Adipocyte (in vitro differentiated cells): ENCODE measurements at regions not wholly inside any gene's neighbourhood (a gene's known extent, or its start where the extent isn't known, plus 50 kb on each side); places are given as distances from the start of the nearest gene placed in this dataset.
"Not testable (repeated sequence)": the region's sequence is repeated elsewhere in the genome, so short reads cannot be mapped to it uniquely, and the experiment has no call there.

Experiments
- DNase-seq: peaks from one replicate; pipeline ENCODE4 v3.0.0-alpha.2; 2015; ENCODE audit warnings: low read depth
- H3K27me3 ChIP-seq: replicated peaks from 2 replicates; pipeline ENCODE4 v1.7.0; 2013; ENCODE audit warnings: mild to moderate bottlenecking, low read length, moderate library complexity; ENCODE audit not compliant: control insufficient read depth, insufficient read depth
- H3K36me3 ChIP-seq: 2 replicates; pipeline ENCODE4 v1.7.0; 2013; ENCODE audit warnings: low read length, mild to moderate bottlenecking, moderate library complexity; ENCODE audit not compliant: control insufficient read depth, insufficient read depth, severe bottlenecking
- H3K4me1 ChIP-seq: 2 replicates; pipeline ENCODE4 v1.7.0; 2013; ENCODE audit warnings: mild to moderate bottlenecking, low read length, moderate library complexity; ENCODE audit not compliant: control insufficient read depth, insufficient read depth
- H3K4me3 ChIP-seq: 2 replicates; pipeline ENCODE4 v1.7.0; 2013; ENCODE audit warnings: mild to moderate bottlenecking, low read length, moderate library complexity
- H3K9ac ChIP-seq: 2 replicates; pipeline ENCODE4 v1.7.0; 2013; ENCODE audit warnings: mild to moderate bottlenecking, low read length, moderate library complexity
- H3K9me3 ChIP-seq: 2 replicates; pipeline ENCODE4 v1.7.0; 2013; ENCODE audit warnings: mild to moderate bottlenecking, low read length, moderate library complexity; ENCODE audit not compliant: control insufficient read depth

DNA sequence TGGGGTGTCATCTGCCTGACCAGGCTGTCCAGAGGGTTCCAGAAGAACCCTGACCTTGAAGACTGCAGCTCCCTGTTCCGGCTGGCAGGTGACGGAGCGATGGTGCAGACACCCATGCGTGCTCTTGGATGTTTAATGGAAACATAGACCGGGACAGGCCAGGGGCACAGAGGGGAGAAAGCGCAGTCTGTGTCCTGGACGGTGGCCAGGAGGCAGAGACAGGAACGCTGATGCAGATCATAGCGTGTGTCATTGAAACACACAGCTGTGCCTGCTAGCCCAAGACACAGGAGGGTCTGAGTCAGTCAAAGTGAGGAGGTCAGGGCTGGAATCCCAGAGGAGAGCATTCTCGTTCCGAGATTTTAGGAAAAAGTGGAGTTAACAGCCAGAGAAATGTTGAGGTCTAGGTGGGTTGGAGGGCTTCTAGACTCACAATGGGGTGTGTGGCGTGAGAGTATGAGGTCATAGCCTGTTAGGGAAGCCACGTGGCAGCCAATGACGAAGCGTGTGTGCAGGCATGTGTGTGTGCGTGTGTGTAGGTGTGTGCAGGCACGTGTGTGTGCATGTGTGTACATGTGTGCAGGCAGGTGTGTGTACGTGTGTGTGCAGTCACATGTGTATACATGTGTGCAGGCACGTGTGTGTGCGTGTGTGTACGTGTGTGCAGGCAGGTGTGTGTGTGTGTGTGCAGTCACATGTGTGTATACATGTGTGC is 167.0 kb downstream of the ERMARD start:
- Histone ChIP-seq H3K4me1 (no peaks in the 10 kb centered on the region), H3K36me3 (no peaks in the 10 kb centered on the region), H3K9ac (no peak overlapping the region), H3K27me3 (peaks cover 16% of the 10 kb centered on the region), H3K9me3 (no peaks in the 10 kb centered on the region), H3K4me3 (no peak overlapping the region)
- no peak for DNase-seq

DNA sequence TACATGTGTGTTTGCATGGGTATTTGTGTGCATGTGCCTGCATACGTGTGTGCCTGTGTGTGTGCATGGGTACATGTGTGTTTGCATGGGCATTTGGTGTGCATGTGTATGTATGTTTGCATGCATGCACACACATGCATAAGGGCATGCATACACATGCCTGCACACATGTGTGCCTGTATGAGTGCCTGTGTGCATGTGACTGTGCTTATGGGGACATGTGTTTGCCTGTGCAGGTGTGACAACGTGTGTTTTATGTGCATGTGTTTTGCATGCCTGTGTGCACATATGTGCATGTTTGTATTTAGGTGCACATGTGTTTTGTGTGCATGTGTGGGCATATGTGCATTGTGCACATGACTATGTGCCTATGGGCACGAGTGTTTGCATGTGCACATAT is 165.7 kb downstream of the ERMARD start:
- H3K9me3 ChIP-seq, result no peaks in the 10 kb centered on the region
- H3K9ac ChIP-seq, result no peak overlapping the region
- peaks cover 16% of the 10 kb centered on the region for H3K27me3 ChIP-seq
- no peaks in the 10 kb centered on the region for H3K36me3 ChIP-seq
- no peak for DNase-seq
- H3K4me3 ChIP-seq, result no peak overlapping the region
- H3K4me1 ChIP-seq, result peaks cover 8% of the 10 kb centered on the region

DNA sequence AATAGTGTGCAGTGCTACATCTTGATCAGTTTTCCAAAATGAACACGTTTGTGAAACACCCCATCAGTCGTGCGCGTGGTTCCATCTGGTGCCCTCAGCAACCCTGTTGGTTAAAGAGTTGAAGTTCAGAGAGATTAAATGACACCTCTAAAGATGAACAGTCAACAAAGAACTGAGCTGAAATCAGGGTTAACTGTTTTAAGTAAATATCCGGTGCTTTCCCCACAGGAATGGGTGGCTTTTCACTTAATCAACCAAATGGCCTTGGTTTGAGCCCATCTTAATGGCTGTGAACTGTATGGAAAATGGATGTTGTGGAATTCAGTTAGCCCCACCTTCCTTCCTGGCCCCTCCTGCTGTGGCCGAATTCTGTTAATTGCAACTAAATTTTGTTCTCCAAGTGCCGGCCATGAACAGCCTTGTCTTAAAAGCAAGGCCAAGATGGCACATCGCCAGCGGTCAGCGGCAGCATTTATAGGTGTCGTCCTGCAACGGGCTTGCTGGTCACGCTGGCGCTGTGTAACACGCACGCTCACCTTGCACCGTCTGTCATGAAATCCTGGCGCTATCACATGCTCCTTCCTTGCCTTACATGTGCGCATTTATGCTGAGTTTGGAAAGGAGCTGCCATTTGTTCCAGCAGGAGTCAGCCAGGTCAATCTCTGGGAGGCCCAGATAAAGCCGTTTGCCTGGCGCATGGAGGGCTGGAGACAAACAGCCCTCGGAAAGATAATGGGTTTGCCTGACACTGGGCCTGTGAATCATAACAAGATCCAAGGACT is 164.5 kb downstream of the ERMARD start:
- no peak overlapping the region for H3K9ac ChIP-seq
- DNase-seq, result no peak
- H3K4me1 ChIP-seq, result peaks cover 8% of the 10 kb centered on the region
- H3K36me3 ChIP-seq, result no peaks in the 10 kb centered on the region
- no peaks in the 10 kb centered on the region for H3K9me3 ChIP-seq
- H3K27me3 ChIP-seq, result peaks cover 22% of the 10 kb centered on the region
- H3K4me3 ChIP-seq, result no peak overlapping the region

DNA sequence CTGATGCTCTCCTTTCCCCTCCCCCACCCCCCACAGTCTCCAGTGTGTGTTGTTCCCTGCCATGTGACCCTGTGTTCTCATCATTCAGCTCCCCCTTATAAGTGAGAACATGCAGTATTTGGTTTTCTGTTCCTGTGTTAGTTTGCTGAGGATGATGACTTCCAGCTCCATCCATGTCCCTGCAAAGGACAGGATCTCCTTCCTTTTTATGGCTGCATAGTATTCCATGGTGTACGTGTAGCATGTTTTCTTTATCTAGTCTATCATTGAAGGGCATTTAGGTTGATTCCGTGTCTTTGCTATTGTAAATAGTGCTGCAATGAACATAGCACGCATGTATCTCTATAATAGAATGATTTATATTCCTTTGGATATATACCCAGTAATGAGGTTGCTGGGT is 162.3 kb downstream of the ERMARD start:
- peaks cover 21% of the 10 kb centered on the region for H3K27me3 ChIP-seq
- H3K9ac ChIP-seq, H3K4me3 ChIP-seq, DNase-seq, H3K36me3 ChIP-seq, H3K4me1 ChIP-seq, H3K9me3 ChIP-seq: not testable (repeated sequence)

DNA sequence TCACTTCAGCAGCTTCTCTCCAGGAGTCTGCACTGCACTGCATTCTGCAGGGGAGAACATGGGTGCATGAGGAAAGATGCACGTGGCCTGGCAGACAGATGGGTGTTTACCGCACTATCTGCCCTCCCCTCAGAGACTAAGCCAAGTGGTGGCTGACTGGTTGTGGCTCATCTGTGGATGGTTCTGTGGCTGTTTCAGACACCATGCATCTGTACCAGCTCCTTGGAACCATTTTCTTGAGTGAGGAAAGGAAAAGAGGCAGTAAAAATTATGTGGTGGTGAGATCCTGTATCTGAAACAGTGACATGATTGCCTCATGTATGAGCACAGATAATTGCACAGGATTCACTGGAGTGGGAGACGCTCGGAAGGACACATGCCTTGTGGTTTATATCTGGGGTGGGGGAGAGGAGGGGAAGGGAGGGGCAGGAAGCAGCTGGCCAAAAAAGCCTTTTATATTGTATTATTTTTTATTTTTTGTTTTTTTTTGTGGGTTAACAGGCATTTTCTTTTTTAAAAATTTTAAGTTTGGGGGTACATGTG is 161.7 kb downstream of the ERMARD start:
- Histone ChIP-seq H3K9me3 (no peaks in the 10 kb centered on the region), H3K4me1 (peaks cover 8% of the 10 kb centered on the region), H3K27me3 (peaks cover 21% of the 10 kb centered on the region), H3K36me3 (no peaks in the 10 kb centered on the region), H3K4me3 (no peak overlapping the region), H3K9ac (no peak overlapping the region)
- no peak for DNase-seq

DNA sequence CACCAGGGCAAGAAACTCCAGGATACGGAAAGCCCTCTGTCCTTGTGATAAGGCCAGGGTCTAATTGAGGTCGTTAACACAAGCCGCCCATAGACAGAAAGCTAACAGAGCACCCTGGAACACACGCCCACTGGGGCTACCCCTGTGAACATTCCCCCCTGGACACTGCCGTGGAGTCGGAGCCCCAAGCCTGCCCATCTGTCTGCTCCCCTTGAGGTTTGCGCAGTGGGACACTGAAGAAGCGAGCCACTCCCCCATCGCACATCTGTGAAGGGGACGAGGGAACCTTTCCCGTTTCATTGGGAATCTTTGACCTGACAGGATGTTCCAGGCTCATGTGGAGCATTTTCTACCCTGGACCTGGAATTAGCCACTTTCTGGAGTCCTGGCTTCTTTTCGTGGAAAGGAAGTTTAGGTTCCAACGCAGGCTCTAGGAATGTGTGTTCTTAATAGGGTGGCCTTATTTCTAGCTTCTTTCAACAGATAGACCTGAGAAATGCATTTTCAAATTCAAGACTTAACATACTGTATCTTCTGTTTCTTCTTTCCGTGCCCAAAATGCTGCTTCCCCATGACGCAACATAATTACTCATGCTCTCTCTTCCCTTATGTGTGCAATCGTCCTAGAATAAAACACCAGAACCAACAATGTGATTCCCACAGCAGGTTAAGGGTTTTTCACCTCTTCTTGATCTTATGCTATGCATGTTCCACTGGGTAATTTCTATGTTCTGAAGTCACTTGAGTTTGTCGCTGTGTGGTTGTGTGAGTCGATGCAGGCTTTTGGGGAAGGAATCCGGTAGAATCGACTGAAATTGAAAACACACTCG is 161.1 kb downstream of the ERMARD start:
- H3K9me3 ChIP-seq, result no peaks in the 10 kb centered on the region
- H3K36me3 ChIP-seq, result no peaks in the 10 kb centered on the region
- no peak overlapping the region for H3K4me3 ChIP-seq
- DNase-seq, result no peak
- H3K4me1 ChIP-seq, result peaks cover 8% of the 10 kb centered on the region
- peaks cover 21% of the 10 kb centered on the region for H3K27me3 ChIP-seq
- no peak overlapping the region for H3K9ac ChIP-seq

DNA sequence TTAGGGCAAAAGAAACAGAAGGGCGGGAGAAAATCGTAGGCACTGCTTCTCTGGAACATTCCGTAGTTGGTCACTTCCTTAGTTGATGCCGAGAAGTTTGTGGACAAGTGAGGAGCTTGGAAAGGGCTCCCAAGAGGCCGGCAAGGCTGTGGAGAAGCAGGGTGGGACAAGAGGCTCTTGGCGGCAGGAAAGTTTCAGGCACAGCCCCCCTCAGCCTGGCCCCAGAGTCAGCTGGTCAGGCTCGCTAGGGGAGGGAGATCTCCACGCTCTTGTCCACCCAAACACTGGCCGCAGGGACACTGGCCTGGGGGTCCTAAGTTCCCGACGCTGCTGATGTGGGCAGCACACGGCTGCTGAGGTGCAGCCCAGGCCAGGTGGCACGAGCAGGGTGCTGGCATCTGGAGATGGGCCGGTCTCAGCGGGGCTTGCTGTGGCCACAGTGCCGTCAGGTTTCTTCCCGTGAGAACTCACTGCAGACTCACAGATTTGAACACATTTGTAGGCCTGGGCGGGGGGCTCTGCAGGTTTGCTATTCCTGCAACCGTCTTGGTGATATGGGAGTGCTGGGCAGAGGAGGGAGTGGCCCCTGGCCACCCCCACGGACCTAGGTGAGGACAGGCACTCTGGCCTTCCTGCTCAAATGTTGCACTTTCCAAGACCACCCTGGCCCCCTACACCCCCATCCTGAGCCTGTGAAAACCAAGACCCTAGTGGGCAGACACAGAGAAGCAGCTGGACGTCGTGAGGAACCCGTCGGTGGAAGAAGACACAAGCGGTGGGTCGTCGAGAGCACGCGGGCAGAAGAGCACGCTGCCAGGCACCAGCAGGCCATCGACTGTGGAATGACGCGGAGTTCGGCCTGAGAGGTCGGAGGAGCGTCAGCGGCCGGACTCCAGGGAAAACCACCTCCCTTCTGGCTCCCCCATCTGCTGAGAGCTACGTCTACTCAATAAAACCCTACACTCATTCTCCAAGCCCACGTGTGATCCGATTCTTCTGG is 160.1 kb downstream of the ERMARD start:
- H3K36me3 ChIP-seq, result no peaks in the 10 kb centered on the region
- peaks cover 8% of the 10 kb centered on the region for H3K4me1 ChIP-seq
- H3K9me3 ChIP-seq, result no peaks in the 10 kb centered on the region
- no peak for DNase-seq
- H3K9ac ChIP-seq, result no peak overlapping the region
- H3K4me3 ChIP-seq, result no peak overlapping the region
- H3K27me3 ChIP-seq, result peaks cover 23% of the 10 kb centered on the region

DNA sequence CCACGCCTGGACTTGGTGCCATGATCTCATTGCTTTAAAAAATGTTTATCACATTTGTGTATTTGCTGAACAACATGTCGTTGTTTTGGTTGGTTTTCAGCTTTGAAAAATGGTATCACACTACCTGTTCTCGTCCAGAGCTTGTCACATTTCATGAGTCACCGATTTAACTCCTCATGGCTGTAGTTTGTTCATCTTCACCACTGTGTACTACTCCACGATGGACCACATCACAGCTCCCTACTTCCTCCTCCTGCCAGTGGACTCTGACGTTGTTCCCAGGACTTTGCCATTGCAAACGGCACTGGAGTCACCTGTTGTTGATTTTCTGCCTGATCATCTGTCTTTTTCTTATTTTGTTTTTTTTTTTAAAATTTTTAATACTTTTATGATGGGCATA is 157.7 kb downstream of the ERMARD start:
- H3K9ac ChIP-seq, result no peak overlapping the region
- H3K9me3 ChIP-seq, result no peaks in the 10 kb centered on the region
- peaks cover 8% of the 10 kb centered on the region for H3K4me1 ChIP-seq
- H3K4me3 ChIP-seq, result no peak overlapping the region
- peaks cover 16% of the 10 kb centered on the region for H3K27me3 ChIP-seq
- no peak for DNase-seq
- no peaks in the 10 kb centered on the region for H3K36me3 ChIP-seq

DNA sequence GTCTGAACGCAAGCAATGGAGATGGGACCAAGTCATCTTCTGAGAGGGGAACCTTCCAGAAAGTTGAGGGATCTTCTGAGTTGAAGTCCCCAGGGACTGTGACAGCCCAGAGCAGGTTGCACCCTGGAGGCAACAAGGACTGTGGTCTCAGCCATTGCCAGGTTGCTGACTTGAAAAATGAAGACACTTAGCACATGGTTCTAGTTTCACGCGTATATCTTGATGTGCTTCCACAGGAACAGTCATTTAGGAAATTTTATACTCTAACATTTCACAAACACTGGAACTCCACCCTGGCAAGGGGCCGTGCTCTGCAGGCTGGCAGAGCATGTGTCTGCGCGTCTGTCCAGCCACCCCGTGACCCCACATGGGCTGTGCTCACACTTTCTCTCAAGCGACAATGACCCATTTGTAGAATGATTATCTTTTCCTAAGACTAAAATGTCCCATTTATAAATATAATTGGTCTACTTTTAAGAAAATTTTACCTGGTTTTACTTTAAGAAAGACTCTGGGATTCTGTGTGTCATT is 157.0 kb downstream of the ERMARD start:
- peaks cover 8% of the 10 kb centered on the region for H3K4me1 ChIP-seq

DNA sequence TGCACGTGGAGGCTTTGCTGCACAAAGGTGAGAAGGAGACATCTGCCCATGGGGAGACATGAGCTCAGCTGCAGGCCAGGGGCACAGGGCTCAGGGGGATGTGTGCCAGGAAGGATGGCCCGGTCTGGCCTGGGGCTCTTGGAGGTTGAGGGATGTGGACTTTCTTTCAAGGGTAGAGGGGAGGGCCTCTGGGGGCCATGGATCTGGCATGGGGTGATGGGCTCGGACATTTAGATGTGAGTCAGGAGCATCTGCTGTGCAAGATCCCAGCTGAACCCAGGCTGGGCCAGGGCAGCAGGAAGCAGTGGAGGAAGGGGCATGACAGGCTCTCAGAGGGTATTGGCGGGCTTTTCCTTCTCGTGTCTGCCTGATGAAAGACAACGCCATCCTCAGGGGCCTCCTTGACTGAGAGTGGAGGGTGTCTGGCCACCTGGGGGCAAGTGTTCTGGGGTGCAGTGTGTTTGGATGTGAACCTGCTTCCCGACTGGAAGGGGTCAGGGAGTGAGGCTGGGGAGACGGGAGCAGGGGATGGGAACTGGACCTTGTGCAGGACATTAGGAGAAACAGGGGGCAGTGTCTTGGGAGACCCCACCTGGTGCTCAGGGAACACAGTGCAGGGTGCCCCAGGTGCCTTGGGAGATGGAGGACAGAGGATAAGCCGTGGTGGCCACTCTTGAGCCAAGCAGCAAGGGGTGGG is 156.1 kb downstream of the ERMARD start:
- H3K4me3 ChIP-seq, result no peak overlapping the region
- no peaks in the 10 kb centered on the region for H3K9me3 ChIP-seq
- peaks cover 2% of the 10 kb centered on the region for H3K4me1 ChIP-seq

More for the DNA sequence above, 157.0 kb downstream of the ERMARD start:
- no peaks in the 10 kb centered on the region for H3K36me3 ChIP-seq
- no peaks in the 10 kb centered on the region for H3K9me3 ChIP-seq
- no peak for DNase-seq
- H3K9ac ChIP-seq, result no peak overlapping the region
- peaks cover 16% of the 10 kb centered on the region for H3K27me3 ChIP-seq
- no peak overlapping the region for H3K4me3 ChIP-seq

More for the DNA sequence above, 156.1 kb downstream of the ERMARD start:
- H3K36me3 ChIP-seq, result no peaks in the 10 kb centered on the region
- peaks cover 16% of the 10 kb centered on the region for H3K27me3 ChIP-seq
- no peak for DNase-seq
- H3K9ac ChIP-seq, result no peak overlapping the region
